ENCODE measurements at regions not wholly inside any gene's neighbourhood (a gene's known extent, or its start where the extent isn't known, plus 50 kb on each side); places are given as distances from the start of the nearest gene placed in this dataset.

DNA sequence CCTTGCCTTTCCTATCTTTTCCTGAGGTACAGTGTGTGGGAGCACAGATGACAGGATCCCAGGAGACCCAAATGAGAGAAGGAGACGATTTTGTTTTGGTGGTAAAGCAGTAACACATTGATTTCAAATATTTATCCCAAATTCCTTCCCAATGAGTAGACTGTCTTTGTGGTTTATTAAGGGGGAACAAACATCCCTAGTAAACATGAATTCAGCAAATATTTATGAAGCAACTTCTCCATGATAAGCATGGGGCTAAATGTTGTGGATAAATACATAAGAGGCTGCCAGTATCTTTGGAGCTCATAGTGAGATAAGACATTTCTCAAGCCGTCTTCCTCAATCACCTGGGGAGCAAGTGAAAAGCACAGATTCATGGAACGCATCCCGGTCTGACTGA, 460.8 kb upstream of the CFAP20DC start:
- H3K4me2 ChIP-seq (ENCODE audit: control insufficient read depth, insufficient read depth): no peak overlapping the region
- no peak overlapping the region for H3K4me3 ChIP-seq
- H3K9ac ChIP-seq (ENCODE audit: control insufficient read depth, insufficient read depth, low read length): no peak overlapping the region
- no peak overlapping the region for H3K27ac ChIP-seq (ENCODE audit: control insufficient read depth, insufficient read depth)
- H3K79me2 ChIP-seq (ENCODE audit: control insufficient read depth, insufficient read depth, low read length): no peaks in the 10 kb centered on the region
- ATAC-seq (no peak), DNase-seq (ENCODE audit: low read depth, low spot score) (no peak), FAIRE-seq (no peak)
- H2AFZ ChIP-seq (ENCODE audit: control insufficient read depth, low read depth, low read length): no peak overlapping the region
- ChIA-PET SMC1A (ENCODE audit: uncharacterized antibody, unreplicated experiment) (interaction anchor here (0.8 to 2.6 kb wide), 9 partner anchors 10 to 66 kb away, joined by 3 to 7 read pairs (median 4); no protein-coding TSS in a partner anchor), POLR2A (no interaction called here), RAD21 (ENCODE audit: unreplicated experiment) (no interaction called here), CTCF (interaction anchor here (1.3 to 1.5 kb wide), 2 partner anchors 8 to 202 kb away, joined by 3 to 5 read pairs; no protein-coding TSS in a partner anchor)
- no peaks in the 10 kb centered on the region; the same call in 2 of the 3 replicates for H3K9me3 ChIP-seq (replicated peaks; ENCODE audit: control insufficient read depth, insufficient read depth, low read length)
- intact Hi-C loops (cut with micrococcal nuclease; ENCODE audit: unreplicated experiment) (no loop called here), in situ Hi-C loops (cut with MboI) (no loop called here)
- H3K27me3 ChIP-seq (replicated peaks in 1 of 2; ENCODE audit: control insufficient read depth in 2 of 2, insufficient read depth in 2 of 2, low read length in 1 of 2): no peaks in the 10 kb centered on the region
- no peaks in the 10 kb centered on the region for H4K20me1 ChIP-seq (ENCODE audit: control insufficient read depth, insufficient read depth)
- no peaks in the 10 kb centered on the region for H3K4me1 ChIP-seq (ENCODE audit: control insufficient read depth, insufficient read depth, low read length)
- BruUV-seq (replicated peaks): no TSS peak
- H3K36me3 ChIP-seq (ENCODE audit: control insufficient read depth in 2 of 2, insufficient read depth in 2 of 2, low read length in 1 of 2): no peaks in the 10 kb centered on the region
- 54% methylated on average over 4 of the region's 4 CpGs for WGBS (ENCODE audit: insufficient coverage, insufficient replicate concordance, low lambda C conversion rate, missing lambda C conversion rate)
- TF ChIP-seq FOS (IDR thresholded peaks at IDR 0.05; ENCODE audit: borderline replicate concordance, extremely low read depth, insufficient read length) (no peak), SUZ12 (IDR thresholded peaks at IDR 0.05; ENCODE audit: unreplicated experiment) (no peak), SMAD1 (IDR thresholded peaks at IDR 0.05; ENCODE audit: low read depth, partially characterized antibody) (no peak), CHD2 (IDR thresholded peaks at IDR 0.05; ENCODE audit: borderline replicate concordance, low read depth, low read length) (no peak), SPI1 (IDR thresholded peaks at IDR 0.05; ENCODE audit: borderline replicate concordance, insufficient read depth, low read depth, low read length) (no peak), ZNF384 (IDR thresholded peaks at IDR 0.05; ENCODE audit: borderline replicate concordance, low read depth, low read length) (no peak), IRF5 (IDR thresholded peaks at IDR 0.05; ENCODE audit: borderline replicate concordance) (no peak), HDAC2 (IDR thresholded peaks at IDR 0.05) (no peak), BCL11A (IDR thresholded peaks at IDR 0.05; ENCODE audit: low read depth, low read length) (no peak), TARDBP (IDR thresholded peaks at IDR 0.05; ENCODE audit: borderline replicate concordance) (no peak), ATF2 (IDR thresholded peaks at IDR 0.05; ENCODE audit: low read length) (no peak), CBFB (IDR thresholded peaks at IDR 0.05; ENCODE audit: low read depth) (no peak), FOXK2 (IDR thresholded peaks at IDR 0.05) (no peak)
